Prostate gland (tissue), 2 donors: ENCODE measurements at regions not wholly inside any gene's neighbourhood (a gene's known extent, or its start where the extent isn't known, plus 50 kb on each side); places are given as distances from the start of the nearest gene placed in this dataset.
"Not testable (repeated sequence)": the region's sequence is repeated elsewhere in the genome, so short reads cannot be mapped to it uniquely, and the experiment has no call there.

Experiments
- DNase-seq: peaks from one replicate; pipeline ENCODE4 v3.0.0-alpha.2; 2019; ENCODE audit warnings: low spot score
- H3K27ac ChIP-seq, 2 donors: fragments of 200-600 bp; sonication (generic); 2 replicates each; pipeline ENCODE4 v1.5.1; 2017 to 2019
- H3K27me3 ChIP-seq: fragments of 200-600 bp; sonication (generic); replicated peaks from 2 replicates; pipeline ENCODE4 v1.5.1; 2019; ENCODE audit not compliant: insufficient read depth
- H3K36me3 ChIP-seq, 2 donors: fragments of 200-600 bp; sonication (generic); 1 replicate in 1 of 2; 2 replicates in 1 of 2; pipeline versions ENCODE4 v1.5.1 to v1.8.1; 2017 to 2019
- H3K4me1 ChIP-seq: fragments of 200-600 bp; sonication (generic); replicated peaks from 2 replicates; pipeline ENCODE4 v1.5.1; 2019
- H3K4me3 ChIP-seq, 2 donors: fragments of 200-600 bp; sonication (generic); 2 replicates each; pipeline ENCODE4 v1.5.1; 2017 to 2019
- H3K9me3 ChIP-seq: fragments of 200-600 bp; sonication (generic); 2 replicates; pipeline ENCODE4 v1.5.1; 2017
- POLR2A ChIP-seq: fragments of 450-650 bp; IDR thresholded peaks from one replicate; pipeline ENCODE4 v1.6.1; 2016; ENCODE audit warnings: antibody characterized with exemption, mild to moderate bottlenecking
- POLR2AphosphoS5 ChIP-seq: sonication (generic); formaldehyde crosslinking; IDR thresholded peaks from one replicate; pipeline ENCODE4 v1.6.1; 2017; ENCODE audit warnings: antibody characterized with exemption
- WGBS: methylation state at CpG from one replicate; pipeline ENCODE4 v1.1.5; 2018; 5-methylcytosine and 5-hydroxymethylcytosine counted together
- intact Hi-C: fragments of 100-400 bp; cut with DNase I; formaldehyde crosslinking; loops from one replicate; pipeline ENCODE4 v1.14.2; 2022
- TF ChIP-seq, protein P1 (sequence below), 4 experiments: fragments of 200-600 bp in 2 of 4; fragments of 450-650 bp in 2 of 4; sonication (generic) in 2 of 4; IDR thresholded peaks; 1 replicate in 3 of 4; 2 replicates in 1 of 4; pipeline ENCODE4 v1.5.1; 2016 to 2019; ENCODE audit warnings: antibody characterized with exemption in 4 of 4, mild to moderate bottlenecking in 2 of 4, moderate library complexity in 2 of 4

DNA sequence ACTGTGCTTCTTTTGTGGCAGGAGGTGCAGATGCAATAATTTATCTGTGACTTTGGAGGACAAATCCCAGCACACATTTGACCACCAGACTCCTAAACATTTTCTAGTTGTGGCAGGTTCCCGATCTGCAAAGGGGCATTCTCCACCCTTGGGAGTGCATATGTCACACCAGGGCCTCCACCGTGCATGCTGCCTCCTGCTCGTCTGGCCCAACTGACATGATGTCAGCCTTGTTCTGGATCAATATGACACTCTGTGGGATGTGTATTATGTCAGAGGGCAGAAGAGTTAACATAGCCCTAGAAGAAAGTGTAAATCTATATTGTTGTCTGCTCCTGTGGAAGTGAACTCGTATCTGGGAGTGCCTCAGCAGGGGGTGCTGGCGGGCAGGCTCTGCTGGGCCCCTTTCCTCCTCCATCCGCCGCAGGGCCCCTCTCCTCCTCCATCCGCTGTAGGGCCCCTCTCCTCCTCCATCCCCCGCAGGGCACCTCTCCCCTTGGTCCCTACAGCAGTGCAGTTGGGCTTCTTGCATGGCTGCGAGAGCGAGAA, 97.7 kb upstream of the PPP1R26 start:
- 66% methylated on average over 11 of the region's 11 CpGs for WGBS
- Histone ChIP-seq H3K36me3 (no peaks in the 10 kb centered on the region), H3K27ac (no peak overlapping the region), H3K27me3 (peaks cover 3% of the 10 kb centered on the region), H3K4me3 (no peak overlapping the region), H3K4me1 (no peaks in the 10 kb centered on the region), H3K9me3 (no peaks in the 10 kb centered on the region)
- TF ChIP-seq POLR2AphosphoS5 (no peak), POLR2A (no peak)
- TF ChIP-seq, protein P1, sequence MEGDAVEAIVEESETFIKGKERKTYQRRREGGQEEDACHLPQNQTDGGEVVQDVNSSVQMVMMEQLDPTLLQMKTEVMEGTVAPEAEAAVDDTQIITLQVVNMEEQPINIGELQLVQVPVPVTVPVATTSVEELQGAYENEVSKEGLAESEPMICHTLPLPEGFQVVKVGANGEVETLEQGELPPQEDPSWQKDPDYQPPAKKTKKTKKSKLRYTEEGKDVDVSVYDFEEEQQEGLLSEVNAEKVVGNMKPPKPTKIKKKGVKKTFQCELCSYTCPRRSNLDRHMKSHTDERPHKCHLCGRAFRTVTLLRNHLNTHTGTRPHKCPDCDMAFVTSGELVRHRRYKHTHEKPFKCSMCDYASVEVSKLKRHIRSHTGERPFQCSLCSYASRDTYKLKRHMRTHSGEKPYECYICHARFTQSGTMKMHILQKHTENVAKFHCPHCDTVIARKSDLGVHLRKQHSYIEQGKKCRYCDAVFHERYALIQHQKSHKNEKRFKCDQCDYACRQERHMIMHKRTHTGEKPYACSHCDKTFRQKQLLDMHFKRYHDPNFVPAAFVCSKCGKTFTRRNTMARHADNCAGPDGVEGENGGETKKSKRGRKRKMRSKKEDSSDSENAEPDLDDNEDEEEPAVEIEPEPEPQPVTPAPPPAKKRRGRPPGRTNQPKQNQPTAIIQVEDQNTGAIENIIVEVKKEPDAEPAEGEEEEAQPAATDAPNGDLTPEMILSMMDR (IDR thresholded peaks at IDR 0.05): no peak
- intact Hi-C loops: no loop called here
- DNase-seq: no peak

DNA sequence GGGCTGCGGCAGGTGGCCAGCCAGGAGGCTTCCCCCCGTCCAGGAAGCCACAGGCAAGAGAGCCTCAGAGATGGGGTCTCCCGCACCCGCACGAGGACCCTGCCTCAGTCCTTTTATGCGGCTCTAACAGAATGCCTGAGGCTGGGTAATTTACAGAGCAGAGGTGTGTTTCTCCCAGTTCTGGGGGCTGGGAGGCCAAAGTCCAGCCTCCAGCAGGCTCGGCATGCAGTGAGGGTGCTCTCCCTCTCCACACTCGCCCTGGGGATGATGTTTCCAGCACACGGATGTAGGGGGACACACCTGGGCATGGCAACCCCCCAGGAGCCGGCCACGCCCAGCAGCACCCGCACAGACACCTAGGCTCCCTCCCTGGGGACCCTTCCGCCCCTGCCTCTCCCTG, 95.4 kb upstream of the PPP1R26 start:
- 62% methylated on average over 13 of the region's 13 CpGs for WGBS
- intact Hi-C loops: no loop called here
- no peak for DNase-seq
- Histone ChIP-seq H3K4me1 (no peaks in the 10 kb centered on the region), H3K27me3 (no peaks in the 10 kb centered on the region), H3K27ac (no peak overlapping the region), H3K4me3 (no peak overlapping the region), H3K9me3 (no peaks in the 10 kb centered on the region), H3K36me3 (no peaks in the 10 kb centered on the region)
- TF ChIP-seq, protein P1 (IDR thresholded peaks at IDR 0.05): no peak
- TF ChIP-seq POLR2A (no peak), POLR2AphosphoS5 (no peak)

DNA sequence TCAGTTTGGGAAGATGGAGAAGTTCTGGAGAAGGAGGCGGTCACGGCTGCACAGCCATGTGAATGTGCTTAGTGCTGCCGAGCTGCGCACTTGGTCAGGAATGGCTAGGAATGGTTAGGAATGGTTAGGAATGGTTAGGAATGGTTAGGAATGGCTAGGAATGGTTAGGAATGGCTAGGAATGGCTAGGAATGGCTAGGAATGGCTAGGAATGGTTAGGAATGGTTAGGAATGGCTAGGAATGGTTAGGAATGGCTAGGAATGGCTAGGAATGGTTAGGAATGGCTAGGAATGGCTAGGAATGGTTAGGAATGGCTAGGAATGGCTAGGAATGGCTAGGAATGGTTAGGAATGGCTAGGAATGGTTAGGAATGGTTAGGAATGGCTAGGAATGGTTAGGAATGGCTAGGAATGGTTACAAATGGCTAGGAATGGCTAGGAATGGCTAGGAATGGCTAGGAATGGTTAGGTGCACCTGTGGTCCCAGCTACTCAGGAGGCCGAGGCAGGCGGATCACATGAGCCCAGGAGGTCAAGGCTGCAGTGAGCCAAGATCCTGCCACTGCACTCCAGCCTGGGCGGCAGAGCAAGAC, 94.7 kb upstream of the PPP1R26 start:
- H3K4me3 ChIP-seq, H3K27me3 ChIP-seq, DNase-seq, H3K4me1 ChIP-seq, H3K9me3 ChIP-seq, H3K36me3 ChIP-seq, intact Hi-C loops, H3K27ac ChIP-seq: not testable (repeated sequence)
- 87% methylated on average over 7 of the region's 7 CpGs for WGBS

DNA sequence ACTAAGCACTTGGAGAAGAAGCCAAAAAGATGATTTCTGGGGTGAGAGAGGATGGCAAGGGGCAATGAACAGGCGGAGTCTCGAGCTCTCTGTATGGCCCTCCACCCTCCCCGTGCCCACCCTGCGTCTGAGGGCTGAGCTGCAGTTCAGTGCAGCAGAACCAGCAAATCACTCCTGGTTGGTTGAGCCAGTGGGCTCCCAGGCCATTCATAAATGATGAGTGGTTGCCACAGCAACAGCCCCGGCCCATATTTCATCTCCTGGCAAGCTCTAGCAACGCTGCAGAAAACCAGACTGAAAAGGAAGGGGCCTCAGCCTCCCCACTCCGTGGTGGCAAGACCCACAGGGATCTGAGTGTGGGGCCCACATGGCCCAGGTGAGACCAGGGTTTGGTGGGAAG, 93.8 kb upstream of the PPP1R26 start:
- 55% methylated on average over 7 of the region's 7 CpGs for WGBS
- DNase-seq: no peak
- Histone ChIP-seq H3K4me3 (no peak overlapping the region), H3K4me1 (no peaks in the 10 kb centered on the region), H3K27ac (no peak overlapping the region), H3K27me3 (no peaks in the 10 kb centered on the region), H3K36me3 (no peaks in the 10 kb centered on the region), H3K9me3 (no peaks in the 10 kb centered on the region)
- TF ChIP-seq, protein P1 (IDR thresholded peaks at IDR 0.05): no peak
- no peak for TF ChIP-seq POLR2A
- TF ChIP-seq POLR2AphosphoS5: no peak
- intact Hi-C loops: no loop called here

DNA sequence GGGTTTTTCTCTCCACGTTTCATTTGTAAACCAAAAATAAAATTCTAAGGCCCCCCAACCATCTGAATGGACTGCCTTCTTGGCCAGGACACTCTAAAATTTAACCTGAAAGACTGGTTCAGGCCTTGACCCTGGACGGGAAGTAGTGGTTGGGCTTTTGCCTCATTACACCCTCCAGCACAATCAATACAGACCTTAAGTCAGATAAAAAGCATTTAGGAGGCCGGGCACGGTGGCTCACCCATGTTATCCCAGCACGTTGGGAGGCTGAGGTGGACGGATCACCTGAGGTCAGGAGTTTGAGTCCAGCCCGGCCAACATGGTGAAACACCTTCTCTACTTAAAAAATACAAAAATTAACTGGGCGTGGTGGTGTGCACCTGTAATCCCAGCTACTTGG, 91.6 kb upstream of the PPP1R26 start:
- WGBS: 78% methylated on average over 8 of the region's 8 CpGs
- Histone ChIP-seq H3K9me3 (no peaks in the 10 kb centered on the region), H3K4me3 (no peak overlapping the region), H3K36me3 (no peaks in the 10 kb centered on the region), H3K27me3 (no peaks in the 10 kb centered on the region), H3K4me1 (no peaks in the 10 kb centered on the region), H3K27ac (no peak overlapping the region)
- TF ChIP-seq POLR2A: no peak
- TF ChIP-seq POLR2AphosphoS5: no peak
- TF ChIP-seq, protein P1 (IDR thresholded peaks at IDR 0.05): no peak
- DNase-seq: no peak
- intact Hi-C loops: no loop called here
